CD14-positive monocyte (primary cell): ENCODE measurements at regions not wholly inside any gene's neighbourhood (a gene's known extent, or its start where the extent isn't known, plus 50 kb on each side); places are given as distances from the start of the nearest gene placed in this dataset.
"Not testable (repeated sequence)": the region's sequence is repeated elsewhere in the genome, so short reads cannot be mapped to it uniquely, and the experiment has no call there.

Experiments used
- DNase-seq, 3 donors: peaks; one replicate each; pipeline ENCODE4 v3.0.0-alpha.2; 2011 to 2022
- H2AFZ ChIP-seq: 2 replicates; pipeline ENCODE4 v1.6.0; 2012; ENCODE audit warnings: mild to moderate bottlenecking, low read depth, low read length, inconsistent platforms; ENCODE audit not compliant: insufficient read depth, poor library complexity, severe bottlenecking
- H3K27ac ChIP-seq, 2 donors: 1 replicate in 1 of 2; 2 replicates in 1 of 2; pipeline ENCODE4 v1.5.1; 2012 to 2013; ENCODE audit warnings: low read length in 2 of 2, control low read depth in 1 of 2, inconsistent platforms in 1 of 2, low read depth in 1 of 2, mild to moderate bottlenecking in 1 of 2
- H3K27me3 ChIP-seq, 2 donors: one replicate each; pipeline versions ENCODE4 v1.6.0 to v1.6.1; 2011 to 2013; ENCODE audit warnings: low read length in 2 of 2; ENCODE audit not compliant: control insufficient read depth in 2 of 2, insufficient read depth in 2 of 2
- H3K36me3 ChIP-seq, 2 donors: replicated peaks in 1 of 2; 1 replicate in 1 of 2; 2 replicates in 1 of 2; pipeline versions ENCODE4 v1.5.1 to v1.6.1; 2012 to 2013; ENCODE audit warnings: low read length in 2 of 2, control low read depth in 1 of 2, inconsistent platforms in 1 of 2, mild to moderate bottlenecking in 1 of 2; ENCODE audit not compliant: insufficient read depth in 2 of 2, control insufficient read depth in 1 of 2
- H3K4me1 ChIP-seq, 2 donors: 1 replicate in 1 of 2; 2 replicates in 1 of 2; pipeline versions ENCODE4 v1.5.1 to v1.6.1; 2012 to 2013; ENCODE audit warnings: low read length in 2 of 2, control low read depth in 1 of 2, inconsistent platforms in 1 of 2, mild to moderate bottlenecking in 1 of 2, moderate library complexity in 1 of 2; ENCODE audit not compliant: insufficient read depth in 2 of 2, control insufficient read depth in 1 of 2
- H3K4me2 ChIP-seq: replicated peaks from 2 replicates; pipeline ENCODE3; 2012; ENCODE audit warnings: low read length, moderate library complexity, mild to moderate bottlenecking; ENCODE audit not compliant: poor library complexity, severe bottlenecking; ENCODE audit errors: extremely low read depth
- H3K4me3 ChIP-seq, 3 experiments: fragments of 200-600 bp in 1 of 3; sonication (generic) in 1 of 3; replicated peaks in 1 of 3; 1 replicate in 2 of 3; 2 replicates in 1 of 3; pipeline ENCODE4 v1.5.1; 2011 to 2013; ENCODE audit warnings: low read length in 3 of 3, mild to moderate bottlenecking in 3 of 3, control low read depth in 2 of 3, low read depth in 2 of 3, inconsistent platforms in 1 of 3, moderate library complexity in 1 of 3
- H3K79me2 ChIP-seq: 2 replicates; pipeline ENCODE4 v1.6.0; 2012; ENCODE audit warnings: mild to moderate bottlenecking, control low read depth, inconsistent platforms, low read length, moderate library complexity; ENCODE audit not compliant: insufficient read depth
- H3K9ac ChIP-seq: 2 replicates; pipeline ENCODE4 v1.6.0; 2017; ENCODE audit warnings: low read length, mild to moderate bottlenecking; ENCODE audit not compliant: insufficient read depth, poor library complexity, severe bottlenecking
- H3K9me3 ChIP-seq, 2 donors: replicated peaks in 1 of 2; 1 replicate in 1 of 2; 2 replicates in 1 of 2; pipeline versions ENCODE4 v1.5.1 to v1.6.1; 2012 to 2013; ENCODE audit warnings: low read length in 2 of 2, control low read depth in 1 of 2; ENCODE audit not compliant: control insufficient read depth in 1 of 2, insufficient read depth in 1 of 2
- H4K20me1 ChIP-seq: 2 replicates; pipeline ENCODE4 v1.6.0; 2012; ENCODE audit warnings: mild to moderate bottlenecking, low read length, control low read depth, moderate library complexity; ENCODE audit not compliant: insufficient read depth
- H3K27ac Mint-ChIP-seq, 7 donors: one replicate each; pipeline ENCODE4 v1.8.0; 2020; ENCODE audit warnings: mild to moderate bottlenecking in 7 of 7, mixed read lengths in 7 of 7, moderate library complexity in 6 of 7, inconsistent platforms in 2 of 7
- H3K27me3 Mint-ChIP-seq, 3 donors: one replicate each; pipeline ENCODE4 v1.8.0; 2021 to 2022; ENCODE audit warnings: low read depth in 3 of 3, mild to moderate bottlenecking in 3 of 3, mixed read lengths in 3 of 3, moderate library complexity in 3 of 3, inconsistent platforms in 1 of 3
- H3K36me3 Mint-ChIP-seq, 2 donors: one replicate each; pipeline ENCODE4 v1.8.0; 2020; ENCODE audit warnings: mixed read lengths in 2 of 2, inconsistent platforms in 1 of 2, mild to moderate bottlenecking in 1 of 2
- H3K4me1 Mint-ChIP-seq: one replicate; pipeline ENCODE4 v1.8.0; 2020; ENCODE audit warnings: mild to moderate bottlenecking, mixed read lengths
- H3K4me3 Mint-ChIP-seq, 2 donors: one replicate each; pipeline ENCODE4 v1.8.0; 2020; ENCODE audit warnings: mild to moderate bottlenecking in 2 of 2, mixed read lengths in 2 of 2, moderate library complexity in 1 of 2
- H3K9me3 Mint-ChIP-seq, 7 donors: one replicate each; pipeline ENCODE4 v1.8.0; 2020 to 2022; ENCODE audit warnings: mixed read lengths in 7 of 7, mild to moderate bottlenecking in 6 of 7, moderate library complexity in 6 of 7, inconsistent platforms in 2 of 7
- CTCF ChIP-seq: fragments of 200-600 bp; IDR thresholded peaks from one replicate; pipeline ENCODE4 v1.8.0; 2022; ENCODE audit warnings: antibody characterized with exemption, mild to moderate bottlenecking
- WGBS: methylation state at CpG from one replicate; pipeline ENCODE4 v1.1.5; 2013; ENCODE audit warnings: missing lambda C conversion rate; ENCODE audit not compliant: insufficient coverage; 5-methylcytosine and 5-hydroxymethylcytosine counted together
- intact Hi-C, 2 donors: fragments of 100-400 bp; cut with micrococcal nuclease; formaldehyde crosslinking; loops; one replicate each; pipeline versions ENCODE4 v1.15.0 to v1.15.1; 2023

- Histone ChIP-seq H2AFZ (no peak overlapping the region), H3K4me2 (no peak overlapping the region), H3K36me3 (peaks cover 56 to 86% of the 10 kb centered on the region in 2 donors), H3K4me1 (no peaks in the 10 kb centered on the region), H3K79me2 (no peaks in the 10 kb centered on the region), H3K4me3 (no peak overlapping the region), H3K27ac (no peak overlapping the region), H3K9me3 (no peaks in the 10 kb centered on the region), H3K27me3 (no peaks in the 10 kb centered on the region), H4K20me1 (no peaks in the 10 kb centered on the region), H3K9ac (no peak overlapping the region)
- no peak for DNase-seq
- peaks cover 63 to 78% of the 10 kb centered on the region in 2 donors for H3K36me3 Mint-ChIP-seq
- intact Hi-C loops, result no loop called here
- WGBS, result 100% methylated on average over 1 of the region's 1 CpG
- no peak for TF ChIP-seq CTCF
- H3K27ac Mint-ChIP-seq, result no peak overlapping the region
- H3K4me1 Mint-ChIP-seq, result peaks cover 4% of the 10 kb centered on the region
- no peaks in the 10 kb centered on the region for H3K27me3 Mint-ChIP-seq
- no peak overlapping the region for H3K4me3 Mint-ChIP-seq
- peaks cover 0 to 5% (median 0%) of the 10 kb centered on the region in 7 donors for H3K9me3 Mint-ChIP-seq
Measured at GRCh38 chr6:144497650-144498049, 212.5 kb downstream of the UTRN start.

GRCh38 chr6:144500892-144501291 lies 215.8 kb downstream of the UTRN start:
- intact Hi-C loops, result no loop called here
- Mint-ChIP-seq H3K27me3 (no peaks in the 10 kb centered on the region), H3K27ac (peak overlapping the region in 6 of 7 donors; percentile 16 to 89 (median 54)), H3K9me3 (peaks cover 15 to 27% (median 25%) of the 10 kb centered on the region in 7 donors), H3K4me1 (peaks cover 4% of the 10 kb centered on the region), H3K36me3 (peaks cover 78 to 85% of the 10 kb centered on the region in 2 donors), H3K4me3 (no peak overlapping the region)
- Histone ChIP-seq H3K9ac (peak overlapping the region; percentile 2), H2AFZ (no peak overlapping the region), H3K79me2 (no peaks in the 10 kb centered on the region), H3K27me3 (no peaks in the 10 kb centered on the region), H3K4me1 (no peaks in the 10 kb centered on the region), H3K4me2 (no peak overlapping the region), H3K36me3 (peaks cover 39 to 93% of the 10 kb centered on the region in 2 donors), H3K4me3 (no peak overlapping the region), H4K20me1 (no peaks in the 10 kb centered on the region), H3K27ac (peak overlapping the region in 1 of 2 donors; percentile 20), H3K9me3 (peaks cover 0 to 15% of the 10 kb centered on the region in 2 donors)
- WGBS, result 20% methylated on average over 1 of the region's 3 CpGs
- no peak for TF ChIP-seq CTCF
- DNase-seq, result no peak

GRCh38 chr6:144505214-144505613 lies 220.1 kb downstream of the UTRN start:
- no CpG with 5 or more reads among the region's 4 CpGs for WGBS
- H3K27me3 ChIP-seq, H3K27ac ChIP-seq, H3K4me2 ChIP-seq, H3K4me3 Mint-ChIP-seq, H4K20me1 ChIP-seq, H3K27me3 Mint-ChIP-seq, H3K27ac Mint-ChIP-seq, H3K4me3 ChIP-seq, H2AFZ ChIP-seq, DNase-seq, H3K9ac ChIP-seq, H3K79me2 ChIP-seq, H3K4me1 ChIP-seq, intact Hi-C loops, H3K4me1 Mint-ChIP-seq: not testable (repeated sequence)
- Mint-ChIP-seq H3K36me3 (peaks cover 68 to 75% of the 10 kb centered on the region in 2 donors), H3K9me3 (peaks cover 15 to 29% (median 28%) of the 10 kb centered on the region in 7 donors)
- Histone ChIP-seq H3K9me3 (peaks cover 0 to 15% of the 10 kb centered on the region in 2 donors), H3K36me3 (peaks cover 34 to 84% of the 10 kb centered on the region in 2 donors)
